Omental fat pad (tissue), 3 donors: ENCODE measurements at regions not wholly inside any gene's neighbourhood (a gene's known extent, or its start where the extent isn't known, plus 50 kb on each side); places are given as distances from the start of the nearest gene placed in this dataset.
"Not testable (repeated sequence)": the region's sequence is repeated elsewhere in the genome, so short reads cannot be mapped to it uniquely, and the experiment has no call there.

ENCODE experiments used
- ATAC-seq: fragments of 150-250 bp; one replicate; pipeline ENCODE4 v1.9.1; 2016; ENCODE audit warnings: mild to moderate bottlenecking, moderate library complexity; ENCODE audit not compliant: low FRiP score
- DNase-seq: peaks from one replicate; pipeline ENCODE4 v3.0.0-alpha.2; 2019; ENCODE audit warnings: low spot score
- CTCF ChIP-seq, 3 donors: fragments of 450-650 bp; IDR thresholded peaks; one replicate each; pipeline ENCODE4 v1.5.1; 2016 to 2017; ENCODE audit warnings: antibody characterized with exemption in 3 of 3, mild to moderate bottlenecking in 3 of 3, moderate library complexity in 2 of 3

GRCh38 chr13:74555276-74555625 is 421.0 kb upstream of the KLF12 start:
- DNase-seq (no peak), ATAC-seq (no peak)

GRCh38 chr13:74554569-74555275 is 420.5 kb upstream of the KLF12 start:
- DNase-seq (no peak), ATAC-seq (no peak)
- no peak for TF ChIP-seq CTCF (IDR thresholded peaks at IDR 0.05)

More at GRCh38 chr13:74555276-74555625, 421.0 kb upstream of the KLF12 start:
- TF ChIP-seq CTCF (IDR thresholded peaks at IDR 0.05), result no peak

DNA sequence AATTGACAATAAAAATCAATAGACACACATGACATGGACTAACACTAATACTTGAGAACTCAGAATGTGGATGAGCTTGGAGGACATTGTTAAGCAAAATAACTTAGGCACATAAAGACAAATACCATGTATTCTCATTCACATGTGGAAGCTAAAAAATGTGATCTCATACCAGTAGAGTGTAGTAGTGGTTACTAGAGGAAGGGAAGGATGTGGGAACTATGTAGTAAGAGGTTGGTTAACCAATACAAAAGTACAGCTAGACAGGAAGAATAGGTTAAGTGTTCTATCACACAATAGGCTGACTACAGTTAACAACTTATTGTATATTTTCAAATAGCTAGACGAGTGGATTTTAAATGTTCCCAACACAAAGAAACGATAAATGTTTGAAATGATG is 415.8 kb upstream of the KLF12 start:
- ATAC-seq (no peak), DNase-seq (no peak)
- no peak for TF ChIP-seq CTCF (IDR thresholded peaks at IDR 0.05)

DNA sequence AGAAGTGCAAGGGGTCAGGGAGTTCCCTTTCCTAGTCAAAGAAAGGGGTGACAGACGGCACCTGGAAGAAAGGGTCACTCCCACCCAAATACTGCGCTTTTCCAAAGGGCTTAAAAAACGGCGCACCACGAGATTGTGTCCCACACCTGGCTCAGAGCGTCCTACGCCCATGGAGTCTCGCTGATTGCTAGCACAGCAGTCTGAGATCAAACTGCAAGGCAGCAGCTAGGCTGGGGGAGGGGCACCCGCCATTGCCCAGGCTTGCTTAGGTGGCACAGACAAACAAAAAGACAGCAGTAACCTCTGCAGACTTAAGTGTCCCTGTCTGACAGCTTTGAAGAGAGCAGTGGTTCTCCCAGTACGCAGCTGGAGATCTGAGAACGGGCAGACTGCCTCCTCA is 402.4 kb upstream of the KLF12 start:
- not testable (repeated sequence) for DNase-seq, ATAC-seq

DNA sequence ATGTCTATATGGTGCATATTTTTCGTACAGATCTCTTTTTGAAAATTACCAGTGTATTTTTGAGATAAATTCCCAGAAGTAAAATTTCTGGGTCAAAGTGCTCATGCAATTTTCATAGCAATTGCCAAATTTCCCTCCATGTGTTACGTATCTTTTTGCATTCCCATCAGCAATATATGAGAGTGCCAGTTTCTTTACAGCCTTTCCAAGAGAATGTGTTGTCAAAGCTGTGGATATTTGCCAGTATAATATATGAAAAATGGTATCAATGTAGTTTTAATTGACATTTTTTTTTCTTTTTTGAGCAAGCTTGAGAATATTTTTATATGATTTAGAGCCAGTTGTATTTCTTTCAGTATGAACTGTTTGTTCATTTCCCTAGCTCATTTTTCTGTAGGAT is 399.0 kb upstream of the KLF12 start:
- no peak for ATAC-seq
- DNase-seq, result no peak
- no peak for TF ChIP-seq CTCF (IDR thresholded peaks at IDR 0.05)

DNA sequence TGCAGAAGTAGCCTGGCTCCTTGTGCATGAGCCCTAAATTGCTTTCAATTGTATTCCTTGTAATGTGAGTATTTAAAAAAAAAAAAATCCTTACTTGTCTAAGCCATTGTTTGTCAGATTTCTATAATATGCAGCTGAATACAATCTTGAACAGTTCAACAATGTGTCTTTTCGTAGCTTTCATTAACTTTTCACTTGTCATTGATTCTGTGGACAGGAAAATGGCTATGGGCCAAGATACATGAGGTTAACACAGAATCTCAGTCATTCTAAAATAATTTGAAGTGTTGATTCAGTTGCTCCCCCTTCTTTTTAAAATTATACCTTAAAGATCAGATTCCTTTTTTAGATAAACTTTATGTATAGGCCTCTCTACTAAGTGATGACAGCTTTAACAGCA is 395.8 kb upstream of the KLF12 start:
- no peak for DNase-seq
- ATAC-seq, result no peak
- no peak for TF ChIP-seq CTCF (IDR thresholded peaks at IDR 0.05)

DNA sequence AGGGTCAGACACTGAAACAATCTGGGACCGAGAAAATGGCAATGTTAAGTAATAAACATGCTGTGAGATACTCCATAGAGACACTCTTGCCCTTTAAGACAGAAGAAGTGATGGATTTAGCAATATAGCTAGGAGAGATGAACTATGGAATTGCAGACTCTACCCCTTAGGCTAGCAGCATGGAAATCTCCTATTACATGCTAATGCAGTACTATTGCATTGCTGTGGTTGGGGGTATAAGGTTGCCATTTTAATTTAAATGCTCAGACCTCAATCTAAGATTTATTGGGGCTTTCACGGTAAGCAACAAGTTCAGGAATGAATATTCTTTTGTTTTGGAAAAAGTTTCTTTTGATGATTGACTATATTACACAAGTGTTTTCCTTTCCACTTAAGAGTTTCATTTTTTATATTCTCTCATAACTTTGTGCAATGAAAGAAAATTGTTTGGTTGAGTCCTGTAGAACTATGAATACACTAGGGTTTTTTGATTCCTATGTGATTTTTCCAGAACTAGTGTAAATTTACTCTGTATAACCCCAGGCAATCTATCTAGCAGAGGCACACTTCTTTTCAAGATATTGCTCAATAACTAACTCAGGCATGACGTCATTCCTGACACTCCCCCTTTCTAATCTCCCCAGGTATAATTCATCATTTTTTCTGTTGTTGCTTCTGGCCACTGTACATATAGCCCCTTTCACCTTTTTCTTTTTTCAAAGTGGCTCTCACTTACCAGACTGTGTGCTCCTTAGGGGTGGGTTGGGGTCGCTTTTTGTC is 394.7 kb upstream of the KLF12 start:
- ATAC-seq (no peak), DNase-seq (no peak)
- TF ChIP-seq CTCF (IDR thresholded peaks at IDR 0.05), result no peak
